ENCODE measurements at regions not wholly inside any gene's neighbourhood (a gene's known extent, or its start where the extent isn't known, plus 50 kb on each side); places are given as distances from the start of the nearest gene placed in this dataset.
"Not testable (repeated sequence)": the region's sequence is repeated elsewhere in the genome, so short reads cannot be mapped to it uniquely, and the experiment has no call there.

GRCh38 chr15:53213336-53213735 lies 423.2 kb upstream of the ONECUT1 start:
- no peak for DNase-seq (ENCODE audit: low spot score)

- no peak for DNase-seq (ENCODE audit: low spot score)
Observed at GRCh38 chr15:53212785-53213184, 422.6 kb upstream of the ONECUT1 start.

DNA sequence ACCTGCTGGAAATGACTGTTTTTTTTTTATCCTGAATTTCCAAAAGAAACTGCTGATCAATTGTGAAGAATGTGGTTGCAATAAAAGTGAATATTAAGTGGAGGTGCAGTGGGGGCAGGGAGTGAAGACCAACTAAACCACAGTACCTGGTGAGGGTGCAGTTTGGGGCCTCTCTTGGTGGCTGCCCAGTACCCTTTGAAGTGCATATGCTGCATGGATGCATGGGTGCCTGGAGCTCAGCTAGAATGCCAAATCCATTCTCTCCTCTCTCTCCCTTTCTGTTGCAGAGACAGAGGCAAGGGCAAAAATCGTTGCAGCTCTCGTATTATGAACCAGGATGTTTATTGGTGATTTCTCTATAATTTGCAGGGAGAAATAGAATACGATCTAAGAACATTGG lies 420.5 kb upstream of the ONECUT1 start:
- DNase-seq (ENCODE audit: low spot score) = no peak

GRCh38 chr15:53209396-53210042 lies 419.4 kb upstream of the ONECUT1 start:
- DNase-seq (ENCODE audit: low spot score) = no peak

GRCh38 chr15:53208751-53209150 lies 418.6 kb upstream of the ONECUT1 start:
- no peak for DNase-seq (ENCODE audit: low spot score)

DNA sequence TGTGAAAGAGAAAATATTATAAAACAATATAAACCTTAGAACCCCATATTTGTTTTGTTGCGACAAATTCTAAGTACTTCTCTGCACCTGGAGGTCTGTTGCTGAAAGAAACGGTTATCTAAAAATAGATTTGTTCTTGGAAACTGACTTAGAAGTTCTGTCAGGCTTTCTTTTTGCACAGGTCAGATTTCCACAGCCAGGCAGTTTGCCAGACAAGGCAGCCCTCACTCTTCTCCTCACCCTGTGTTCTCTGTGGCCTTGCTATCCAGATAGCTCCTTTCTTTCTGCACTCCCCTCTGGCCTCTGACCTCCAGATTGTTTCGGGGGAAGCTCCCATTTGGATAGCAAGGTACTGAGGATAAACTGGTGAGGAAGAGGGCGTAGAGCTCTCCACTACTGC lies 413.3 kb upstream of the ONECUT1 start:
- DNase-seq (ENCODE audit: low spot score) = no peak

DNA sequence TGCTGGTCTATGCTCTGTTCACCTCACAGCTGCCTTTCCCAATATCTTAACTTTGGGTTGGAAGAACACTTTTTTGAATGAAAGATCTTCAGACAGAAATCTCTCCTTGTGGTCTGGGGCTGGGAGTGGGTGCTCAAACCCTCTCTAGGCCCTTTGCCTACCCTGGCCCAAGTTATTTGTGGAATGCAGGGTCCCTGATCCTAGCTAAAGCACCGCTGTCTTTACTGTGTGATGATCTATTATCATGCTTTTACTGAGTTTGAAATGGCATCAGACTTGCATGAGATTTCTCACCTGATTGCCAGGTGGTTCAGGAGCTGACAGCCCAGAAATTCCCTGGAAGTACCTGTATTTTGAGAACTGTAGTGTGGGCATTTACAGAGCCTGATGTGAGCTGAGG lies 412.7 kb upstream of the ONECUT1 start:
- DNase-seq (ENCODE audit: low spot score) = no peak

DNA sequence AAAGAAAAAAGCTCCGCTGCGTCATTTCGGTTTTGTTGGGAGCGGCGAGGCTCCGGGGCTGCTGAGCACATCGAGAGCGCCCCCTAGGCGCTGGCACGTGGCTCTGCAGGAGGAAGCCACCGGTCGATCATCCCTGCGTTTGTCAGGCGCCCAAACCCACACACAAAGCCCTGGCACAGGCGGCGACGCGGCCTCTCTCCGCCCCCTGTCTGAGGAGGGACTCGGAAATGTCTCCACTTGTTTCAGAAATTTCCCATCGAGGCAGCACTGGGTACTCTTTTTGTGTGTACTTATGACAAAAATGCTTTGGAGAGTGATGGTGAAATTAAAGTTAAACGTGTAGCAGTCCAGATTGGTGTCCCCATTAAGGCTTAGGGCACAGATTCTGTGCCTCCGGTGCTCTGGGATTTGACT lies 407.3 kb upstream of the ONECUT1 start:
- DNase-seq (ENCODE audit: low spot score) = peak; percentile 50

- no peak for DNase-seq (ENCODE audit: low spot score)
Observed at GRCh38 chr15:53196788-53197187, 406.7 kb upstream of the ONECUT1 start.

DNA sequence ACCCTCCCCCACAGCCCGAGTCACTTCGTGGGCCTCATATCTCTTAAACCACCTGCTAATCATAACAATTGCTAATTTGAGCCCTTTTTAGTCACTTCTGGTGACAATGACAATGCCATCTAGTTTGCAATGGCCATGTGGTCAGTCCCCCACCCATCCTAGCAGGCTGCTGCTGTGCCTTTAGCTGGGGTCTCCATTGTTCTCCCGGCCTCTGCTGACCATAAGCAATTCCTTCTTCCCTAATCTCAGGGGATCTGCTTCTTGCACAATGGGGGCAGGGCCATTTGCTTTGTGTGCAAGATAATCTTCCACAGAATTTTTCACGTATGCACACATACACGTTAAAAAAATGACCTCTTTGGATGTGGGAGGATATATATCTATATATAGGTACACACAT lies 406.1 kb upstream of the ONECUT1 start:
- no peak for DNase-seq (ENCODE audit: low spot score)

GRCh38 chr15:53193149-53193548 lies 403.0 kb upstream of the ONECUT1 start:
- DNase-seq (ENCODE audit: low spot score) = no peak

- DNase-seq (ENCODE audit: low spot score) = no peak
Observed at GRCh38 chr15:53189860-53190259, 399.7 kb upstream of the ONECUT1 start.

DNA sequence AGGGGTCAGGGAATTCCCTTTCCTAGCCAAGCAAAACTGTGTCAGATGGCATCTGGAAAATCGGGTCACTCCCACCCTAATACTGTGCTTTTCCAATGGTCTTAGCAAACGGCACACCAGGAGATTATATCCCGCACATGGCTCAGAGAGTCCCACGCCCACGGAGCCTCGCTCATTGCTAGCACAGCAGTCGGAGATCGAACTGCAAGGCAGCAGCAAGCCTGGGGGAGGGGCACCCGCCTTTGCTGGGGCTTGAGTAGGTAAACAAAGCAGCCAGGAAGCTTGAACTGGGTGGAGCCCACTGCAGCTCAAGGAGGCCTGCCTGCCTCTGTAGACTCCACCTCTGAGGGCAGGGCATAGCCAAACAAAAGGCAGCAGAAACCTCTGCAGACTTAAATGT lies 393.3 kb upstream of the ONECUT1 start:
- DNase-seq (ENCODE audit: low spot score) = not testable (repeated sequence)

DNA sequence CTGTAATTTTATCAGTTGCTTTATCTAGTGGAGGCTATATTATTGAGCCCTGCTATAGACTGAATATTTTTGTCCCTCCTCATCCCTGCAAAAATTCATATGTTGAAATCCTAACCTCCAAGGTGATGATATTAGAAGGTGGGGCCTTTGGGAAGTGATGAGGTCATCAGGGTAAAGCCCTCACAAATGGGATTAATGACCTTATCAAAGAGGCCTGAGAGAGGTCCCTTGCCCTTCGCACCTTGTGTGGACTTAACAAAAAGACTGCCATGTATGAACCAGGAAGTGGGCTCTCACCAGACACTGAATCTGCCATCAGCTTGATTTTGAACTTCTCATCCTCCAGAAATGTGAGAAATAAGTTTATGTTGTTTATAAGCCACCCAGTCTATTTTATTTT lies 381.4 kb upstream of the ONECUT1 start:
- DNase-seq (ENCODE audit: low spot score) = no peak

GRCh38 chr15:53166684-53167201 lies 376.6 kb upstream of the ONECUT1 start:
- DNase-seq (ENCODE audit: low spot score) = no peak

DNA sequence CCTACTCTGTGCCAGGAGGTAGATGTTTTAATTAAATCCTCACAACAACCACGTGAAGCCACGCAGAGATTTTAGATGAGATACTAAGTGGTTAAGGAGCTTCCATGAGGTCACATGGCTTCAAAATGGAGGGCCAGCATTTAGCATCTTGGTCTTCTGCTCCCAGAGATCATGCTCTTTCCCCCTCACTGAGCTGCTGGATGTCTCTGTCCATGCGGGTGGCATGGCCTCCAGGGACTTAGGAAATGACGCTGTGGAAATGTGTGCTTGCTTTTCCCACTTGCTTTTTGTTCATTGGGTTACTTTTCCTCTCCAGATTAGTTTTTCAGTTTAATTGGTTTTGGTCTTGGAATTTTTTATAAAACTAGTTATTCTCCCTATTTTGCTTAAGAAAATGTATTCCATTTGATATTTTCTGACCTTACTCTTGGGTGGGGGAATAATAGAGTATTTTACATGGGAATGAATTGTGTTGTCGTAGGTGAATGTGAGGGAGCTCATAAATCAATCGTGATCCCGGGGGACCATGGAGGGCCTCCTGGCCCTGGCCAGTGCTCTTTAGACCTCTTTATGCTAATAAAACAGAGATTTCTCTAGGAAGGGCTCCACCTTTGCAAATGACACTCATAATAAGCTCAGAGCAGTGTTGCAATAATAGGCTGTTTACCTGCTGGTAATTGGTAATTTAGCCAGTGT lies 376.0 kb upstream of the ONECUT1 start:
- DNase-seq (ENCODE audit: low spot score) = no peak

GRCh38 chr15:53160092-53160704 lies 370.1 kb upstream of the ONECUT1 start:
- no peak for DNase-seq (ENCODE audit: low spot score)

- DNase-seq (ENCODE audit: low spot score) = no peak
Observed at GRCh38 chr15:53159458-53159857, 369.3 kb upstream of the ONECUT1 start.

DNA sequence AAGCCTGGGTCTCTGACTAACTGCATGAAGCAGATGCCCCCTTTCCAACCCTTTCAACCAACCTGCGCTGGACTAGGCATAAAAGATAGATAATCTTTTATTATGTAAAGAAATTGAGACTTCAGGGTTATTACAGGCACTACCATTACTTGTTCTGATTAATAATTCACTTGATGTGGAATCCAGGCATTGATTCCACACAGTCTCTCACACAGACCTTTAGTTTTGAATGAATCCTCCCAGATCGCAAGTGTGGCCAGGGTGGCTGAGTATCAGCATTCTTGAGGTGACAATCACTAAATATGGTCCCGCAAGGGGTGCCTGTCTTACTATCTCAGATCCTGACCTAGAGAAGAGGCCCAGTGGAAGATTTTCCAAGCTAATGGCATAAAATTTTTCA lies 368.9 kb upstream of the ONECUT1 start:
- no peak for DNase-seq (ENCODE audit: low spot score)

DNA sequence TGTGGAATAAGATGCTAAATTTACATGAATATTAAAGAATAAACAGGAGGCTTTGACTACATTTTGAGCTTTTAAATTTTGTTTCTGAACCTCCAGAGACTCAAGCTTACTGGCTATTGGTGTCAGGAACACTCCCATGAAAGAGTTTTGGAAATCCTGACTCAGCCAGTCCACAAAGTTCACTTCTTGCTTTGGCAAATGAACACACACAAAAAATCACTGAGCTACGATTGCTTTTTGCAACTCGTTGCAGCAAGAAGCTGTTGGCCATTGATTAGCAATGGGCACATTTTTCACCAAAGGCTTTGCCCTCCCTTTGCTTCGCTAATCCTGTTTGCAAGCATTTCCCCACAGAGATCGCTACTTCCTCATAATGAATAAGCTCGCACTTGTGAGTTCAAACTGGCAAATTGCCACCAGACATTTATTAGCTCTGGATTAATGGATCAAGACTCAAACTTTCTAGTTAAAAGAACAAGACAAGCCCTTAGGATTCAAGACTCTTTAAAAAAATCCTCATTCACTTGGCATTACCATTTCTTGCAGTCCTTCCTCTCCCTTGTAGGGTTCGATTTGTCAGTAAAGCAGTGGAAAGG lies 343.2 kb upstream of the ONECUT1 start:
- no peak for DNase-seq (ENCODE audit: low spot score)

DNA sequence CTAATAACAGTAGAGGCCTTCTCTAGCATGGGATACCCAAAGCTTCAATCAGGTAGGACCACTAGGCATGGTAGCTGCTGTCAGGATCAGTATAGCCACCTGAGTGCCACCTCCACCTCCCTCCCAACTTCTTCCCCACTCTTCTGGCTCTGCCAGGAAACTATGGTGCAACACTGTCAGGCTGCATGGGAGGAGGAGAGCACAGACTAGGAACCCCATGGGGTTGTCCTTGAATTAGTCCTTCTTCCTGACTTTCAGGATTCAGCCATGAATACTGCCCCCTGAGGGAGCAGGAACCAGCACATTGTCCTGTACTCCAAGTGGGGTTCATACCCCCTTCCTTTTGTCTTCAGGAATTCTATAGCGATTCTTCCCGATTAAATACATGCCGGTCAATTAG lies 340.8 kb upstream of the ONECUT1 start:
- DNase-seq (ENCODE audit: low spot score) = no peak

- no peak for DNase-seq (ENCODE audit: low spot score)
Observed at GRCh38 chr15:53129121-53129904, 339.2 kb upstream of the ONECUT1 start.

All from germinal center (tissue), 1 donor.